ENCODE measurements at regions not wholly inside any gene's neighbourhood (a gene's known extent, or its start where the extent isn't known, plus 50 kb on each side); places are given as distances from the start of the nearest gene placed in this dataset.

DNA sequence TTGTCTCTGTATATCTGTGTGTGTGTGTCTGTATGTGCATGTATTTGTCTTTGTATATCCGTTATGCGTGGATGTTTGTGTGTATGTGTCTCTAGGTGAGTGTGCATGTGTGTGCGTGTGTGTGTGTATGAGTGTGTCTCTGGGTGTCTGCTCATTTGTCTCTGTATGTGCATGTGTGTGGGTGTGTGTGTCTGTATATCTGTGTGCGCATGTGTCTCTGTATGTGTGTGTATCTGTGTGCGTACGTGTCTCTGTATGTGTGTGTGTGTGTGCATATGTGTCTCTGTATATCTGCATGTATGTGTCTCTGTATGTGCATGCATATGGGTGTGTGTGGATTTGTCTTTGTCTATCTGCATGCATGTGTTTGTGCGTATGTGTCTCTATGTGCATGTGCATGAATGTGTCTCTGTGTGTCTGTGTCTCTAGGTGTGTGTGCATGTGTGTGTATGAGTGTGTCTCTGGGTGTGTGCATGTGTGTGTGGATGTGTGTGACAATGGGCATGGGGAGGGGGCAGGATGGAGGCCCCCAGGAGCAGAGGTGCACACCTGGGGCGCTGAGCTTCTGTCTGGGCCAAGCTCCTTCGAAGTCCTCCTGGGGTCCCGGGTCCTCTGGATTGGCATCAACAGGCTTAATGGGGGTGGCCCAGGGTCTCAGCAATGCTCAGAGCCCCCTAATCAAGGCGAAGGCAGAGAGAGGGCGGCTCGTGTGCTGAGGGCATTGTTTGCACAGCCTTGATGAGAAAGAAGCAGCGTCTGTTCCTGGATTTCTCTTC, 373.4 kb upstream of the IRX4 start:
- ATAC-seq (no peak), DNase-seq (ENCODE audit: low spot score) (no peak)

DNA sequence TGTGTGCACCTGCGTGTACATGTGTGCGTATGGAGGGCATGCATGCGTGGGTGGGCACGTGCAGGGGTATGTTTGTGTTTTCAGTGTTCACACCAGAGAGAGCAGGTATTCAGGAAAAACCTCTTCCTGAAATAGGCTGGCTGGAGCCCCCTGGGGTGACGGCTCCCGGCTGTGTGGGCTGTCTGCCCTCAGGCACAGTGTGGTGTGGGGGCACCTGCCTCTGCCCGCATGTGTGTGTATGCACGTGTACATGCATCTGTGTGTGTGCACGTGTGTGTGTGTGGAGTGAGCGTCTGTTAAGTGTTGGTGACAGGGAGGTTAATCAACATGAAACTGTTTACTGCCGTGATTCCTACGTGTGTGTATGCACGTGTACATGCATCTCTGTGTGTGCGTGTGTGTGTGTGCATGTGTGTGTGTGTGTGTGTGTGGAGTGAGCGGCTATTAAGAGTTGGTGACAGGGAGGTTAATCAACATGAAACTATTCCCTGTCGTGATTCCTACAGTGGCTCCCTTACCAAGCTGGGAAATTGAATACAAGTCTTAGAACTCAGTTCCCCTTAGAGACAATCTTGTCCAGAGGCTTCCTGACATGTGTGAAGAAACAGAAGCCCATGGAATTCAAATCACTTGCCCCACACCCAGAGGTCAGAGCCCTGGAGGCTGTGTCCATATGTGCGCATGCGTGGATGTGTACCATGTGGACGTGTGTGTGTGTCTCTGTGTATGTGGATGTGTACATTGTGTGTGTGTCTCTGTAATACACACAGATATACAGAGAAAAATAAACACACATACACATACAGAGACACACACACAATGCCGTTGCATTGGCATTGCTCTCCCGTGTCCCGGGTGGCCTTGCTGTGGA, 372.4 kb upstream of the IRX4 start:
- ATAC-seq = no peak

DNA sequence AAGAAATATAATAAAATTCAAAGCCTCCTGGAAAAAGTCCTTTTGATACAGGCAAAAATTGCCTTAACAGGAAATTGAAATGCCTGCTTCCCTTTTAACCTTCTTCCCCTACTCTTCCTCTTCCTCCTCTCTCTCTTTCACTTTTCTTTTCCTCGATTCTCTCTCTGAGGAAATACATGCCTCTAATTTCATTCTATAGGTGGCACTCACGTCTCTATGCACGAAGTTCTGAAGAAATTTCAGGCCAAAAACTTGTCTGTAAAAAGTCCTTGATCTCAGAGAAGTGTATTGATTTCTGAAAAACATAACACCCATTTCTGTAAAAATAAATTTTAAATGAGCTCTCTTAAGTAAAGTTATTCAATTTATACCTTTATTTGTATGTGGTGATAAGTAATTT, 371.7 kb upstream of the IRX4 start:
- ATAC-seq (no peak), DNase-seq (ENCODE audit: low spot score) (no peak)

More for the DNA sequence above, 372.4 kb upstream of the IRX4 start:
- no peak for DNase-seq (ENCODE audit: low spot score)

DNA sequence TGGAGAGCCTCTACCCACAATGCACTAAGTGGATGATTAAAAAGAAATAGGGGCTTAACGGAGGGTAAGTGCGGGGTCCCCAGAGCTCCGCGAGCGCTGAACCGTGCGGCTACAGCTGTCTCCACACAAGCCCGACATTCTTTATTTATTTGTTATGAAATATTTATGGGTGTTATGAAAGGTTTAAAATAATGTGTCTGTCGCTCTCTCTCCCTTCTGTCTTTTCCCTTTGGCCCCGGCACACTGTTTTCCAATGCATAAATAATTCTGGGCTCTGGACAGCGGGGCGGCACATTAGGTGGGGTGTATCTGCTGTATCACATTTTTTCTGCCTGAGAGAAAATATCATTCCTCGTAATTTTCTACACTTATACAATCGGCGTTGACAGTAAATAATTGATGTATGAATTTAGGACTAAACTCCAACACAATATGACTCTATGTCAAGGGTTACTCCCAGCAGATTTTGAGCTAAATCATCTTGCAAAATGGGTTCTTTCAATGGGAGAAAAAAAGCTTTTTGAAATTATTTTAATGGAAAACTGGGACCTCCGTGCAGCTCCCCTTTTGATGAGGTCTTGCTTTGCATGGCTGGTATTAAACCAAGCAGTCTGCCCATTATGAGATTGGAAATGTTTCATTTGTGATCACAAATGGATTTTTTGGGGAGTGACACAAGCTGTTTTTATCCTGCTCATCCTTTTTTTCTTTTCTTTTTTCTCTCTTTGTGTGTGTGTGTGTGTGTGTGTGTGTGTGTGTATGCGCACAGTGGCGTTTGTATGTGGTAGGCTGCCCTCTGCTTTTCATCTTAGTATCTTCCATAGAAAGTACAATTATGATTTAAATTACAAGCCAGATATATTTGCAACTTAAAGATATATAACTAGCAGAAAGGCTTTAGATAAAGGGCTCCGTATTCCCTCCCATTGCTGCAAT, 370.6 kb upstream of the IRX4 start:
- no peak for DNase-seq (ENCODE audit: low spot score)
- no peak for ATAC-seq

DNA sequence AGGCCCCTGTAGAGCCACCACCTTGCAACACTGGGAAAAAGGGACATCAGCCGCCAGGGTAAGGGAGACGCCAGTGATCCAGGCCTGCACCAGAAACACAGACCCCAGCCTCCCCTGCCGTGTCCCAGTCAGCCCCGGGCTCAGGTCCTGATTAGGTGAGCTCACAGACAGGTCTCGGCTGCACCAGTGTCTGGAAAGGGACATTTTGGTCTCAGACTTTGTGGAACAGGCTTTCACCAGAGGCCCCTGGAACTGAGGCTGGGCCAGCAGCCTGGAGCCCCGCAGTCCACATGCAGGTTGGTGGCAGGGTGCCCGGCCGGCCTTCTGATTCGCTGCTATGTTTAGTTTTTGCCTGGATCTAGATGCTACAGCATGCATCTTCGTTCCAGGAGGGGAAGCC, 369.0 kb upstream of the IRX4 start:
- ATAC-seq = no peak
- no peak for DNase-seq (ENCODE audit: low spot score)

DNA sequence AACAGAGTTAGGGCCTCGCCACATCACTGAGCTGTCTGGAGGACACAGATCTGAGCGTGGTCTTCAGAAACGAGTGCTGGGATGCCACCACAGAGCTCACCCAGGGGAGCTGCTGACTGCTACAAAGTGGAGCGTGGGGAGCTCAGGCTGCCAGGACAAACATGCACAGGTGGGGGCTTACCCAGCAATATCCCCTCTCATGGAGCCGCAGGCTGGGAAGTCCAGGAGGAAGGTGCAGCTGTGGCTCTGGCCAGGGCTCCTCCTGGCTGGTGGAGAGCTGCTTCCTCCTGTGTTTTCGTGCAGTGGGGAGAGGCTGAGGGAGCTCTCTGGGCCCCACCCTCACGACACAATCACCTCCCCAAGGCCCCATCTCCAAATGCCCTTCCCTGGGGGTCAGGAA, 368.6 kb upstream of the IRX4 start:
- ATAC-seq = no peak
- no peak for DNase-seq (ENCODE audit: low spot score)

DNA sequence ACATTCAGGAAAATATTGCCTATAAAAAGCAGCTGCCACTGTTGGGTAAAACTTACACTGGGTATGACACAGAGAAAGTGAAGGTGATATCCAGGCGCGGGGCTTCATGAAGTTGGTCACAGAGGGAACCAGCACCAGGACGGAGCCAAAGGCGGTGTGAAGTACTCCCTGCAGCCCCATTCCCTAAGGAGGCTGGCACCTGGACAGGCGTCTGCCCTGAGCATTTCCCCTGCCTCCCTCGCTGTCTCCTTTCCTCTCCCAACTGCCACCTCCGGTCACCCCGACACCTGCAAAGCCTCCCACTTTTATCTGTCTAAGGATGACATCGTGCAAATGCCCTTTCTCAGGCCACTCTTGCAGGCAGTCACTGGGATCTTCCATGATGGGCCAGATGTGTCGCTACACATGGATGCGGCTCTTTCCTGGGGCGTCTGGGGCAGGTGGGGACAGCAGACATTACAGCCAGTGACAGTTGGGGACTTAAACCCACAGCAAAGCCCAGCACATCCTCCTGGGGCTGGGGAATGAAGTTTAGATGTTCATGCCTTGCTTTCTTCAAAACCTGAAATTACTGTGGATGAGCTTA, 367.7 kb upstream of the IRX4 start:
- no peak for DNase-seq (ENCODE audit: low spot score)
- no peak for ATAC-seq

DNA sequence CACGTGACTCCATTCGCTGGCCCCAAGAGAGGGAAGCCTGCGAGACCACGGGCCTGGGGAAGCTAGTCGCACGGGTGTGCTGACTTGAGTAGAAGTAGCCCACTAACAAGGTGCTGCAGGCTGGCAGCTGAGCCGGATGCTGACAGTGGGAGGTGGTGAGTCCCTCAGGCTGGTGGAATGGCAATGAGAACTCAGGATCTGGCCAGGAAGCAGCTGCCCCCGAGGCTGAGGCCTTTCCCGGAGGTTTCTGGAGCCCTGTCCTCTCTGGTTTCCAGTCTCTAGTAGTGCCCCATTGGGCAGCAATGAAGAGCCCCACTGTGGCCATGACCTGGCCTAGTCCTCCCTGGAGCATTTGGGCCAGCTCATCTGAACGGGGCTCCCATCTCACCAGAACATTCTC, 366.7 kb upstream of the IRX4 start:
- ATAC-seq = no peak
- DNase-seq (ENCODE audit: low spot score) = no peak

DNA sequence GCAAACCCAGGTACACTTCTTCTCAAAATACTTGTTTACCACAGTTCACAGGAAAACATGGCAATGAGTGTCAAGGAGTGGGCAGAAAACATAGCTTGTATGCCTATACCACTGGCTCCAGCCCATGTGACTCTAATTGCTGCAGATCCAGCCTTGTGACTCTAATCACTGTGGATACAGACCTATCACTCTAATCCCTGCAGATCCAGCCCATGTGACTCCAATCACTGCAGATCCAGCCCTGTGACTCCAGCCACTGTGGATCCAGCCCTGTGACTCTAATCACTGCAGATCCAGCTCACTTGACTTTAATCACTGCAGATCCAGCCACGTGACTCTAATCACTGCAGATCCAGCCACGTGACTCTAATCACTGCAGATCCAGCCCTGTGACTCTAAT, 366.3 kb upstream of the IRX4 start:
- no peak for DNase-seq (ENCODE audit: low spot score)
- no peak for ATAC-seq

DNA sequence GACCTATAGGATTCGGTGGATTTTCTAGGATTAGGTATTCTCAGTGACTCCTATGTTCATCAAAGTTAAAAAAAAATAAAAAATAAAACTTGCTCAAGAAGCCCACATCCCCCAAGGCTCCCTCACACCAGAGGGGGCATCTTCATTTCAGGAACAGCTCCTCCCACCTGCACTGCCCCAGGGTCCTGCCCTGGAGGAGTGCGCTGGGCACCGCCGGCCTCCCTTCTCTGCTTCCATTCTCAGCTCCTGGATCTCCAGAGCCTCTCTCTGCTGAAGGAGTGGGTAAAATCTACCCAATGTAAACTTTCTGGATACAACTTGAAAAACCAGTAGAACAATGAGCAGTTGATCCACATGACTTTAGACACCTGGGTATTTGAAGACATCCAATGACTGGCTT, 359.8 kb upstream of the IRX4 start:
- DNase-seq (ENCODE audit: low spot score) = no peak

DNA sequence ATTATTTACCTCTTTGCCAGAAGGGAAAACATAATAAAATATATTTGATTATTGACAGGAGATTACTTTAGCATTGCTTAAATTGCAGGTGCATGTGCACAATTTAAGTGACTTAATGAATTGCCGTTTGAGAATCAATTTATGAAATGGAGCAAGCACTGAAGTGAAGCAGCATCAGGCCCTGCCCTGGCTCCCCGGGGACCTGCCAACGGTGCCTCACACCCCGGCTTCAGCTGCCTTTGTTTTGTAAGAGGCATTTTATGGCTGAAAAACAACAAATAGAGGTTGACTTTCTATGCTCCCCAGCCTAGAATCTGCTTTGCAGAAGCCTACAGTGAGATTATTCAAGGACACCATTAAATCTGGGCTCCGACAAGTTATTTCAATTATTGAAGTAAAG, 359.1 kb upstream of the IRX4 start:
- DNase-seq (ENCODE audit: low spot score) (no peak), ATAC-seq (no peak)

More for the DNA sequence above, 359.8 kb upstream of the IRX4 start:
- ATAC-seq = no peak

DNA sequence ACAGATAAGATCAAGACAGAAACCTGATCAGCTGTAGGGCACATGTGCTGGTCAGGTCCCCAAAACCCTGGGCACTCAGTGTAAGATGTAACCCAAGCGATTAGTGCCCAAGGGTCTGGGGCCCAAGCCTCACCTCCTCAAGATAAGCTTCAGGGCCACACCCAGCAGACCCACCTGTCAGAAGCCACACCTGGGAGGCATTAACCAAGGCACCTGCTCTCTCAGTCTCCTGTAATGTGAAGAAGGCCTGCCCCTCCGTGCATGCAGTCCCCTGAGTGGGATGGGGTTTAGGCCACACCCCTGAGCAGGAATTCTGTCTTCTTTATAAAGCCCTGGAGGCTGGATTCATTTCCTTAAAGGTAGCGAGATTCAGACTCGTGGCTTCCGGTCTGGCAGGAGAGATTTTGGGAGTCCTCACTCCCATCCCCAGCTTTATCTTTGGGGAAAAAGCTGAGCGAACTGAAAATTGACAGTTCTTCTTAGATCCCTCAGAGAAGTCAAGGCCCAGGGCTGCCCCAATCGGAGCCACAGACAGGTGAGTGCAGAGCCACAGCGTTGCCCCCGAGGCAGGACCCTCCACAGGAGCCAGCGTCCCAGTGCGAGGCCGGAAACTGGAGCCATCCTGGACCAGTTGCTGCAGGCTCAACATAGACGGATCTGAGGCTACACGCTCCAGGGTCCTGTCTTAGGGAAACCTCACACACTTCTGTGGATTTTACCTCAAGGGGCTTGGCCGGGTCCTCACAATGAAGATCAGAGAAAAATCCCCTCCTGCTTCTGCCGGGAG, 357.6 kb upstream of the IRX4 start:
- DNase-seq (ENCODE audit: low spot score) = no peak

DNA sequence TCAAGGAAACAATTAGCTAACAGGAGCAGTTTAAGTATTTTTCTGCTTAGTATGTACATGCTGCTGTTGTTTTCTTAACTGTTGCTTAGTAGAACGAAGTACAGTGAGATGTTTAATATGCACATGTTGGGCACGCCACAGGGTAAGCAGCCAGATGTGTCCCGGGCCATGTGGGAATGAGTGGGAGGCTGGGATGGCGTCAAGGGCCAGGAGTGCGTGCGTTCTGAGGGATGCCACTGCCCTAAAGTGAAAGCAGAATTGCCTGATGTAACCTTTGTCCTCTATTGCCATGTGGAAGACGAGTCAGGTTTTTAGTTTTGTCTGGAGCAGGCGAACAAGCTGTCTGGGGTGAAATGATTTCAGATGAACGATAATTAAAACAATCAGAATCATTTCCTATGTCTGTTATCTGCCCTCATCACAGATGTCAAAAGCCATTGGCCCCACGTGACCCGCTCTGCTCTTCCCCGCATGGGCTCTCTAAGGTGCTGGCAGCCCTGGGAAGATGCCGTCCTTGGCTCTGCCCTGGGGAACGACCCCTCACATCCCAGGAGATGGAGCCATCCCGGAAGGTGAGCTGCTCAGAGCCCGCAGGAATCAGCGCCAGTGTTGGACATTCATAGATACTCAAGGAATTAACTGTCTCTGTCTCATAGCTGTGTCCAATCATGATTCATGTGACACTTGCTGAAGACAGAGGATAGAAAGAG, 356.6 kb upstream of the IRX4 start:
- ATAC-seq (no peak), DNase-seq (ENCODE audit: low spot score) (no peak)

More for the DNA sequence above, 357.6 kb upstream of the IRX4 start:
- no peak for ATAC-seq

DNA sequence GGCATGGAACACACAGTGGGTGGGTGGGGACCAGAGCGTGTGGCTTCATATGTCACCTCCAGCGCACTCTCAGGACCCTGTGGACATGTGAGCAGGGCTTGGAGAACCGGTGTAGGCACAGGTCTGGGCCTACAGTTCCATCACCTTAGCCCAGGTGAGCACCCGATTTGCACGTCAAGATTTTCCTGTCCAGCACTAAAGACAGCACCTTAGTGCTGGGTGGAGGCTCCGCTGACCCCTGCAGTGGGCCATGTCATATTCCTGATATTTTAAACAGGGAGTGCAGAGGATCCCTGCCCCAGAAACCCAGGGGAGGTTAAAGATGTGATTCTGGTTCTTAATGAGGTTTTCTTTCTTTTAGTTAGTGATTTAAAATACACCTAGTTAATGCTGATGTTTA, 356.0 kb upstream of the IRX4 start:
- no peak for ATAC-seq

DNA sequence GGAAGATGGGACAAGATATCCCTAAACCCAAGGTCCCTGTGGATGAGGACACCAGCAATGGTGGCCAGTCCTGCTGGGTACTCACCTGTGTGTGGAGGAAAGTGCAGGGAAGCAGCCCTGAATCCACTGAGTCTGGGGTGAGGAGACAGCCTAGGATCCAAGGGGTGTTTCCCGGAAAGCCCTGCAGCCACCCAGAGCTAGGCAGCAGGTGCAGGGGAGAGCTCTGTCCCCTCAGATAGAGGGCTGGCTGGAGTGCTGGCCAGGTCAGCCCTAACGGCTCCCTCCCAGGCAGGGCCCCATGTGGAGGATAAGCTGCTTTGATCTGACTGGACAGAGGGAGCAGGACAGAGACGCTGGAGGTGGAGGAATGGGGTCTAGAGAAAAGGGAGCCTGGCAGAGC, 344.7 kb upstream of the IRX4 start:
- ATAC-seq (no peak), DNase-seq (ENCODE audit: low spot score) (no peak)

More for the DNA sequence above, 356.0 kb upstream of the IRX4 start:
- DNase-seq (ENCODE audit: low spot score) = no peak

DNA sequence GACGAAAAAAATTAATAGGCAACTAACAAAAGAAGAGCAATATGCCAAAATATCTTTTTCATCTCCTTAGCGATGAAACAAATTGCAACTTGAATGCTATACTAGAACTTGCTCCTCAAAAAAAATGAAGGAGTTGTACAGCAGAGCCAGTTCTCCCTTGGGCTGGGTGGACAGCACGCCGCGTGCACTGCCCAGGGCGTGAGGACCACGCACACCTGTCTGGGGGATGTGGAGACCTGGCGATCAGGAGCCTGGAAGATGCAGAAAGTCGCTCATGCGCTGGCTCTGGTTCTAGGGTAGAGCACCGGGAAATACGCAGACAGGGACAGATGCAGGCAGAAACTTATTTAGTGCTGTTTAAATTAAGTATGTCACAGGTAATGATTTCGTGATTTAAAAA, 342.0 kb upstream of the IRX4 start:
- DNase-seq (ENCODE audit: low spot score) = no peak
- ATAC-seq = no peak

DNA sequence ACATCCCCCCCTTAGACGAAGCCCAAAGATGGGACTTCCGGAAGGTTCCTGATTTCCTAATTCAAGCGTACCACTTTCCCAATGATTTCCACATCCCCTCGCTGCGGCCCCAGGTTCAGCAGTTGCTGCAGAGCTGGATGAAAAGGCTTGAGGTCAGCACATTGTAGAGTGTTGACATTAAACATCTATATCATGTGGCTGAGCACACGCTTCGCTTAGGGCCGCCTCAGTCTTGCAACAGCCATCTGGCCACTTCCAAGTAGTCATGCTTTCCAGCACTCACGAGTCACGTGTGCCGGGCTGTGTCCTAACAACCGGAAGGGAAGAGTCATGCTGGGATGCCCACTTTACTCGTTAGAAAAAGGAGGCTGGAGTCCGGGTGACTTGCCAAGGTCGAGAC, 340.6 kb upstream of the IRX4 start:
- ATAC-seq (no peak), DNase-seq (ENCODE audit: low spot score) (no peak)

DNA sequence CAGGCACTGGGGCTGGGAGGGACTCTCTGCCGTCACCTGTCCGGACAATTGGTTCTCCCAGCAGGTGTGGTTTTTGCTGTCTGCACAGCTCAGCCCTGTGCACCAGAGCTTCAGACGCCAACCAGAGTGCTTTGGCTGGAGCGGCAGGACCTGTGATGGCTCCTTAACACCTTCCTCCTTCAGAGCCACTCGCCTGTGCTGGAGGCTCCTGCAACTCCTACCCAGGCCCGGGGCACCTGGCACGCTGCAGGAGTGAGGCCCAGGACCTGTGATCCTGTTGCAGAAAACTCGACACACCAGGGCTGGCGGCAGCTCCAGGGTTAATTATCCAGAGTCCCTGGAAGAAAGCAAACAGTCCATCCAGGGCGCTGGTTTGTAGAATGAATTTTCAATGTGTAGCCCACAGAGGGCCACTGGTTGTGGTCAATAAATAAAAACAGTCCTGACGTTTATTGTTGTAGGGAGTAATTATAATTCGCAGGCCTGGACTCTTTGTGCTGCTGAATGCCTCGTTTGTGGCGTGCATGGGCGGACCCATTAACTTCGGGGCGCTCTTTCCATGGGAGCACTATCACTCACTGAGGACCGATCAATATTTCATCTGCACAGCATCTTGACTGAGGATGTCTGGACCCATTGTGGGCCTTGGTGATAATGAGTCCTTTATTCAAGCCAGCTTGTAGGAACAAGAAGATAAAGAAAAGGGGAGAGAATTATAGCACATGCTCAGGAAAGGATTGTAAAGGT, 339.7 kb upstream of the IRX4 start:
- ATAC-seq (no peak), DNase-seq (ENCODE audit: low spot score) (no peak)

DNA sequence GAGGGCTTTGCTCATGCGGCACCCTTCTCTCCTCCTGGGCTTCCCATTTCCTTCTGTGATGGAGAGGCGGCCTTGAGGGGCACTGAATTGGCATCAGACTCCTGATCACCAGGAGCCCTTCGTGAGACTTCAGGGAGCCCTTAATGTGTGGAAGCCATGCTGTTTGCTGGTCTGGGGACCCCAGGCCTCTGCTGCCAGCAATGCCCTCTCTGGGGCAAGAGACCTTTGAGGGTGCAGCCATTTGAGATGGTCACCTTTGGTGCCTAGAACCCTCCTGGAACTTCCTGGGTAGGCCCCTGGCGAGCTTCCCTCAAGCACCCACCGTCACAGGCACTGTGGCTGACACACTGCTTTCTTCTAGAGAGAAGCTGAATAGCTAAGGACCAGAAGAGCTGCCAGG, 338.7 kb upstream of the IRX4 start:
- DNase-seq (ENCODE audit: low spot score) (no peak), ATAC-seq (no peak)
